Right atrium auricular region (tissue), 2 donors: ENCODE measurements at regions not wholly inside any gene's neighbourhood (a gene's known extent, or its start where the extent isn't known, plus 50 kb on each side); places are given as distances from the start of the nearest gene placed in this dataset.

Source experiments
- DNase-seq: peaks from one replicate; pipeline ENCODE4 v3.0.0-alpha.2; 2019; ENCODE audit warnings: low spot score
- H3K27ac ChIP-seq, 2 donors: fragments of 200-600 bp; sonication (generic); 1 replicate in 1 of 2; 2 replicates in 1 of 2; pipeline ENCODE4 v1.5.1; 2016 to 2019
- H3K27me3 ChIP-seq, 2 donors: fragments of 200-600 bp; sonication (generic); one replicate each; pipeline versions ENCODE4 v1.5.1 to v1.6.0; 2017 to 2019
- H3K36me3 ChIP-seq: fragments of 200-600 bp; sonication (generic); one replicate; pipeline ENCODE4 v1.5.1; 2016
- H3K4me1 ChIP-seq, 2 donors: fragments of 200-600 bp; sonication (generic); one replicate each; pipeline versions ENCODE4 v1.5.1 to v1.6.0; 2017 to 2019
- H3K4me3 ChIP-seq, 2 donors: fragments of 200-600 bp; sonication (generic); 1 replicate in 1 of 2; 2 replicates in 1 of 2; pipeline ENCODE4 v1.5.1; 2017 to 2019; ENCODE audit warnings: mild to moderate bottlenecking in 1 of 2, moderate library complexity in 1 of 2
- H3K9me3 ChIP-seq, 2 donors: fragments of 200-600 bp; sonication (generic); one replicate each; pipeline ENCODE4 v1.5.1; 2019
- CTCF ChIP-seq, 2 donors: fragments of 200-600 bp; sonication (generic); IDR thresholded peaks; one replicate each; pipeline ENCODE4 v1.5.1; 2019; ENCODE audit warnings: antibody characterized with exemption in 2 of 2

DNA sequence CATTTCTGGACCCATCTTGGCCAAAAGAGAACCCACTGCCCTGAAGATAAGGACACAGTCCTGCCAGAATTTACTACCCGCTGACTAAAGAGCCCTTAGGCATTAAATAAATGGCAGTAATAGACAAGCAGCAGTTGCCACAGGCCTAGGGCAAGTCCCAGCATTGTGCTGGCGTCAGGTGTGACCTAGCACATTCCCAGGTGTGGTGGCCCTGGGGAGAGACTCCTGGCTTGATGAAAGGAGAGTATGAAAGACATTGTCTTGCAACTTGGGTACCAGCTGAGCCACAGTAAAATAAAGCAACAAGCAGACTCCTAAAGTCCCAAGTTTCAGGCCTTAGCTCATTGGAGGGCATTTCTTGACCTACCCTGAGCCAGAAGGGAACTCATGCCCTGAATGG is 715.7 kb upstream of the SORCS1 start:
- no peaks in the 10 kb centered on the region for H3K36me3 ChIP-seq
- no peaks in the 10 kb centered on the region for H3K27me3 ChIP-seq
- no peak for DNase-seq
- no peak overlapping the region for H3K27ac ChIP-seq
- no peak for TF ChIP-seq CTCF (IDR thresholded peaks at IDR 0.05)
- no peak overlapping the region for H3K4me3 ChIP-seq
- H3K4me1 ChIP-seq: no peaks in the 10 kb centered on the region
- peaks cover 0 to 28% of the 10 kb centered on the region in 2 donors for H3K9me3 ChIP-seq

- no peak overlapping the region for H3K27ac ChIP-seq
- DNase-seq: no peak
- peaks cover 0 to 4% of the 10 kb centered on the region in 2 donors for H3K9me3 ChIP-seq
- H3K4me1 ChIP-seq: no peaks in the 10 kb centered on the region
- TF ChIP-seq CTCF (IDR thresholded peaks at IDR 0.05): no peak
- no peak overlapping the region for H3K4me3 ChIP-seq
- no peaks in the 10 kb centered on the region for H3K27me3 ChIP-seq
- H3K36me3 ChIP-seq: no peaks in the 10 kb centered on the region
These were observed 708.5 kb upstream of the SORCS1 start for GRCh38 chr10:107873007-107873406.

DNA sequence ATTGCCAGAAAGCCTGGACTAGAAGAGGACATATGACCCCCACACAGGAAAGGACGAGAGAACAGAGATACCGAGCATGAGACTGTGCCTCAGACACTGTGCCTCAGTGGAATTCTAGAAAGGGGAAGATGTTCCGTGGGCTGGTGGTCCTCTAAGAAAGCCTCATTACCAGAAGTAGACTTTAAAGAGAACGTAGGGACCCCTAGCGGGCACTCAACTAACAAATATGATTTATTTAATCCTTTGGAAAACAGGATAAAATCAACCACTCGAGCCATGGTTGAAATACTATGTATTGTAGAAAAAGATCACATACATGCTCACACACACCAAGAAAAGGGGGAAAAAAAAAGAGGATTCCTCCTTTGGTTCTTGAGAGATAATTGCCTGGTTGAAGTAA is 701.2 kb upstream of the SORCS1 start:
- no peaks in the 10 kb centered on the region for H3K36me3 ChIP-seq
- H3K4me3 ChIP-seq: no peak overlapping the region
- no peaks in the 10 kb centered on the region for H3K4me1 ChIP-seq
- H3K27me3 ChIP-seq: no peaks in the 10 kb centered on the region
- H3K27ac ChIP-seq: no peak overlapping the region
- no peak for DNase-seq
- no peak for TF ChIP-seq CTCF (IDR thresholded peaks at IDR 0.05)
- no peaks in the 10 kb centered on the region for H3K9me3 ChIP-seq

DNA sequence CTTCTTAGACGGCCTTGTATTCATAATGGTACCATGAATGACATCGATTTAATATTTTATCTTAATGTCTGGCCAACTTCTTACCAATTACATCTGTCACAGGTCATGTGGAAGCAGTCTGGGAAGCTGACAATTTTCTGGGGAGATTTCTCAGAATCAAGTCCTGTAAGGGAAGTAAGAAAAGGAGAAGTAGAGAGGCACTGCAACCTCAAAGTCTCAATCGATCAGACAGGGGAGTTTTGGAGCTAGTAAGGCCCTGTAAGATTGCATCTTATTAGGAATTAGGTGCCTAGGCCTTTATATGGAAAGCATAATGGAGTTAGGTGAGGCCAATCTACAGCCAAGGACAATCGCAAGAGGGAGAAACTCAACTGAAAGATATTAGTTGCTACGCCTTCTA is 694.6 kb upstream of the SORCS1 start:
- H3K27ac ChIP-seq: no peak overlapping the region
- H3K27me3 ChIP-seq: no peaks in the 10 kb centered on the region
- DNase-seq: no peak
- no peak overlapping the region for H3K4me3 ChIP-seq
- H3K36me3 ChIP-seq: no peaks in the 10 kb centered on the region
- no peaks in the 10 kb centered on the region for H3K9me3 ChIP-seq
- TF ChIP-seq CTCF (IDR thresholded peaks at IDR 0.05): no peak
- no peaks in the 10 kb centered on the region for H3K4me1 ChIP-seq

GRCh38 chr10:107856047-107856315 is 691.5 kb upstream of the SORCS1 start:
- H3K4me3 ChIP-seq: no peak overlapping the region
- DNase-seq: no peak
- no peak overlapping the region for H3K27ac ChIP-seq
- H3K4me1 ChIP-seq: no peaks in the 10 kb centered on the region
- no peaks in the 10 kb centered on the region for H3K36me3 ChIP-seq
- no peaks in the 10 kb centered on the region for H3K27me3 ChIP-seq
- no peak for TF ChIP-seq CTCF (IDR thresholded peaks at IDR 0.05)
- no peaks in the 10 kb centered on the region for H3K9me3 ChIP-seq

- Histone ChIP-seq H3K27me3 (no peaks in the 10 kb centered on the region), H3K36me3 (no peaks in the 10 kb centered on the region), H3K4me3 (no peak overlapping the region), H3K27ac (no peak overlapping the region), H3K4me1 (no peaks in the 10 kb centered on the region), H3K9me3 (no peaks in the 10 kb centered on the region)
- DNase-seq: no peak
- no peak for TF ChIP-seq CTCF (IDR thresholded peaks at IDR 0.05)
These were observed 691.0 kb upstream of the SORCS1 start for GRCh38 chr10:107855301-107856046.
